ENCODE measurements at regions not wholly inside any gene's neighbourhood (a gene's known extent, or its start where the extent isn't known, plus 50 kb on each side); places are given as distances from the start of the nearest gene placed in this dataset.

GRCh38 chr19:30083125-30083681 lies 141.2 kb downstream of the URI1 start:
- no peak for DNase-seq

GRCh38 chr19:30083701-30084156 lies 141.7 kb downstream of the URI1 start:
- TF ChIP-seq CTCF (IDR thresholded peaks at IDR 0.05): no peak
- TF ChIP-seq POLR2A (IDR thresholded peaks at IDR 0.05): no peak
- Histone ChIP-seq H3K4me1 (peaks cover 27% of the 10 kb centered on the region), H3K36me3 (replicated peaks in 1 of 2; ENCODE audit: insufficient read depth in 1 of 2, low read depth in 2 of 2) (no peaks in the 10 kb centered on the region), H3K4me3 (no peak overlapping the region), H3K27me3 (peaks cover 0 to 5% of the 10 kb centered on the region in 2 donors), H3K27ac (no peak overlapping the region), H3K9me3 (no peaks in the 10 kb centered on the region)
- ATAC-seq: no peak
- WGBS, 2 donors: 22 to 32% methylated on average over 12 of the region's 12 CpGs
- intact Hi-C loops (cut with DNase I): no loop called here
- DNase-seq: no peak

More at GRCh38 chr19:30083125-30083681, 141.2 kb downstream of the URI1 start:
- Histone ChIP-seq H3K4me3 (no peak overlapping the region), H3K36me3 (replicated peaks in 1 of 2; ENCODE audit: insufficient read depth in 1 of 2, low read depth in 2 of 2) (no peaks in the 10 kb centered on the region), H3K27ac (no peak overlapping the region), H3K4me1 (peaks cover 27% of the 10 kb centered on the region), H3K27me3 (peaks cover 0 to 5% of the 10 kb centered on the region in 2 donors), H3K9me3 (no peaks in the 10 kb centered on the region)
- ATAC-seq: no peak
- WGBS, 2 donors: 69 to 76% methylated on average over 17 of the region's 17 CpGs
- intact Hi-C loops (cut with DNase I): no loop called here
- TF ChIP-seq POLR2A (IDR thresholded peaks at IDR 0.05) (no peak), CTCF (IDR thresholded peaks at IDR 0.05) (no peak)

GRCh38 chr19:30084390-30084819 lies 142.4 kb downstream of the URI1 start:
- no peak for DNase-seq
- no peak overlapping the region for H3K27ac ChIP-seq
- intact Hi-C loops (cut with DNase I): no loop called here

GRCh38 chr19:30085394-30085793 lies 143.4 kb downstream of the URI1 start:
- DNase-seq (peak; percentile 19 to 52 (median 30)), ATAC-seq (no peak)
- TF ChIP-seq CTCF (IDR thresholded peaks at IDR 0.05) (no peak), POLR2A (IDR thresholded peaks at IDR 0.05) (no peak)
- Histone ChIP-seq H3K9me3 (no peaks in the 10 kb centered on the region), H3K4me1 (peaks cover 27% of the 10 kb centered on the region), H3K27me3 (peaks cover 0 to 5% of the 10 kb centered on the region in 2 donors), H3K27ac (no peak overlapping the region), H3K4me3 (no peak overlapping the region), H3K36me3 (replicated peaks in 1 of 2; ENCODE audit: insufficient read depth in 1 of 2, low read depth in 2 of 2) (no peaks in the 10 kb centered on the region)
- intact Hi-C loops (cut with DNase I): no loop called here
- 37 to 45% methylated on average over 10 of the region's 10 CpGs for WGBS, 2 donors

More at GRCh38 chr19:30084390-30084819, 142.4 kb downstream of the URI1 start:
- Histone ChIP-seq H3K9me3 (no peaks in the 10 kb centered on the region), H3K4me1 (peaks cover 27% of the 10 kb centered on the region), H3K36me3 (replicated peaks in 1 of 2; ENCODE audit: insufficient read depth in 1 of 2, low read depth in 2 of 2) (no peaks in the 10 kb centered on the region), H3K4me3 (no peak overlapping the region), H3K27me3 (peaks cover 0 to 5% of the 10 kb centered on the region in 2 donors)
- 18 to 48% methylated on average over 12 of the region's 12 CpGs for WGBS, 2 donors
- TF ChIP-seq POLR2A (IDR thresholded peaks at IDR 0.05): no peak
- no peak for TF ChIP-seq CTCF (IDR thresholded peaks at IDR 0.05)
- ATAC-seq: no peak

- no peaks in the 10 kb centered on the region for H3K36me3 ChIP-seq (replicated peaks in 1 of 2; ENCODE audit: insufficient read depth in 1 of 2, low read depth in 2 of 2)
- ATAC-seq: no peak
- no peaks in the 10 kb centered on the region for H3K9me3 ChIP-seq
- no peak overlapping the region for H3K27ac ChIP-seq
- peaks cover 27% of the 10 kb centered on the region for H3K4me1 ChIP-seq
- no peak for TF ChIP-seq CTCF (IDR thresholded peaks at IDR 0.05)
- no peak for TF ChIP-seq POLR2A (IDR thresholded peaks at IDR 0.05)
- 62 to 87% methylated on average over 5 of the region's 5 CpGs for whole genome bisulfite sequencing, 2 donors
- DNase-seq: no peak
- no peaks in the 10 kb centered on the region for H3K27me3 ChIP-seq
- intact Hi-C loops (cut with DNase I): no loop called here
- H3K4me3 ChIP-seq: no peak overlapping the region
These were observed 144.2 kb downstream of the URI1 start for GRCh38 chr19:30086220-30086619.

Data from body of pancreas (tissue), 4 donors.